Brain pericyte (primary cell): ENCODE measurements at regions not wholly inside any gene's neighbourhood (a gene's known extent, or its start where the extent isn't known, plus 50 kb on each side); places are given as distances from the start of the nearest gene placed in this dataset.
"Not testable (repeated sequence)": the region's sequence is repeated elsewhere in the genome, so short reads cannot be mapped to it uniquely, and the experiment has no call there.

ENCODE experiments used
- DNase-seq: peaks from one replicate; pipeline ENCODE4 v3.0.0-alpha.2; 2012; ENCODE audit warnings: low read depth, low spot score

- DNase-seq, result peak; percentile 43
Observed at GRCh38 chr13:44302940-44303575, 70.6 kb upstream of the SERP2 start.

GRCh38 chr13:44303681-44304432 is 69.8 kb upstream of the SERP2 start:
- no peak for DNase-seq

- no peak for DNase-seq
Observed at GRCh38 chr13:44304433-44304725, 69.2 kb upstream of the SERP2 start.

GRCh38 chr13:44305286-44305685 is 68.3 kb upstream of the SERP2 start:
- no peak for DNase-seq

- no peak for DNase-seq
Observed at GRCh38 chr13:44305917-44306370, 67.7 kb upstream of the SERP2 start.

- DNase-seq, result peak; percentile 85
Observed at GRCh38 chr13:44306371-44307192, 67.0 kb upstream of the SERP2 start.

- DNase-seq, result peak; percentile 50
Observed at GRCh38 chr13:44307255-44307654, 66.4 kb upstream of the SERP2 start.

GRCh38 chr13:44307844-44308243 is 65.8 kb upstream of the SERP2 start:
- no peak for DNase-seq

GRCh38 chr13:44308352-44308751 is 65.3 kb upstream of the SERP2 start:
- DNase-seq, result no peak

GRCh38 chr13:44309794-44310757 is 63.5 kb upstream of the SERP2 start:
- no peak for DNase-seq

- no peak for DNase-seq
Observed at GRCh38 chr13:44311011-44311780, 62.4 kb upstream of the SERP2 start.

- no peak for DNase-seq
Observed at GRCh38 chr13:44312131-44312530, 61.5 kb upstream of the SERP2 start.

- DNase-seq, result peak; percentile 34
Observed at GRCh38 chr13:44312834-44313551, 60.6 kb upstream of the SERP2 start.

- DNase-seq, result no peak
Observed at GRCh38 chr13:44313674-44314073, 60.0 kb upstream of the SERP2 start.

- not testable (repeated sequence) for DNase-seq
Observed at GRCh38 chr13:44314160-44314559, 59.5 kb upstream of the SERP2 start.

GRCh38 chr13:44317752-44318151 is 55.9 kb upstream of the SERP2 start:
- no peak for DNase-seq

- no peak for DNase-seq
Observed at GRCh38 chr13:44318161-44318560, 55.5 kb upstream of the SERP2 start.

GRCh38 chr13:44320611-44321010 is 53.0 kb upstream of the SERP2 start:
- no peak for DNase-seq

GRCh38 chr13:44321961-44322360 is 51.7 kb upstream of the SERP2 start:
- DNase-seq, result no peak

- DNase-seq, result no peak
Observed at GRCh38 chr13:44322928-44323327, 50.7 kb upstream of the SERP2 start.
